DMS53 treated with DMSO at 0.1 percent for 48 hours (cell line): ENCODE measurements at regions not wholly inside any gene's neighbourhood (a gene's known extent, or its start where the extent isn't known, plus 50 kb on each side); places are given as distances from the start of the nearest gene placed in this dataset.
A peak's percentile ranks its signal among the peaks of the same experiment; 100 is the strongest.

Experiments used
- DNase-seq: peaks from one replicate; lab custom pipeline; 2025; ENCODE audit not compliant: unreplicated experiment; lab: John Stamatoyannopoulos, UW

DNA sequence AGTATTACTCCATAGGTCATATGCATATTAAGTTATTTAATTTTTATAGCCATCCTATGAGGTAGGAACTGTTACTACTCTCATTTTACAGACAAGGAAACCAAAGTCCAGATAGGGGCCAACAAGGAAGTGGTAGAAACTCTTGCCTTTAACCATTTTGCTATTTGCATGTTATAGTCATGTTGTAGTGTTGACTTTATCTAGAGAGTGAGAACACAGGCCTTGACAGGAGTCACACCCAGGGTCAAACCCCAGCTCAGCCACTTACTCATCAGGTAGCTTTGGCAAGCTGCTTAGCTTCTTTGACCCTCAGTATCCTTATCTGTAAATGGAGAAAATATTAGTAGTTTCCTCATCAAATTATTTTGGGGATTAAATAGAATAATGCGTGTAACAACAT lies 156.2 kb downstream of the CAND1 start:
- DNase-seq: peak; percentile 18

DNA sequence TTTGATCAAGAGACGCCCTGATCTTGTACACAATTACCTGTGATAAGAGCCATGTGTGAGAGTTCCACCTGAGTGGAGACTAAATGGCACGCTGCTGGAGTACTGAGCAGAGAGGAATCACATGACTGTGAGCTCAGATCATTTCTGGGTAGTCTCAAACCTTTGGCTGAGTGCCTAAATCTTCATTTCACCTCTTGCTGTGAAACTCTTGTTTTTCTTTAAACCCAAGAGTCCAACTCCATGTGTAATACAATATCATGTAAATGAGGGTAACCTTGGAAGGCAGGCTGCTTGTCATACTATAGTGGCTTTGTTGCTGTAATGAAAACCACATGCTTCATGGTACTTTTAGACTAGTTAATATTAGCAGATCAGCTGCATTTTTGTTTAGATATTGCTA lies 156.9 kb downstream of the CAND1 start:
- DNase-seq: peak; percentile 78

DNA sequence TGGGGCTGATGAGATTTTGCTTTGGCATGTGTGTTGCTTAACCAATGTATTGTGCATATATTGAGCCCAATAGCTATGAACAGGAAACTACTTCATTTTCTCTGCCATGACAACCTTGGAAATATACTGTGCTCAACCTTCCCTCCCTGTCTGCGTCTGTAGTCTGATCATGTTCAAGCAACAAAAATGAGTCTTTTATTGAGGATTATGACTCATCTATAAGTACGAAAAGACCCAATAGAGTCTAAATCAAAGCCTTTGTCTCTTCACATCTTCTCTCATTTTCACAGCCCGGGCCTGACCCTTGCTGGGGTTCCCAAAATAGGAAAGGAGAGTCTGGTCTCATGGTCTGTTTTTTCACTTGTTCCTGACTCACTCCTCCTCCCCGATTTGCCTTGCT lies 158.2 kb downstream of the CAND1 start:
- no peak for DNase-seq

DNA sequence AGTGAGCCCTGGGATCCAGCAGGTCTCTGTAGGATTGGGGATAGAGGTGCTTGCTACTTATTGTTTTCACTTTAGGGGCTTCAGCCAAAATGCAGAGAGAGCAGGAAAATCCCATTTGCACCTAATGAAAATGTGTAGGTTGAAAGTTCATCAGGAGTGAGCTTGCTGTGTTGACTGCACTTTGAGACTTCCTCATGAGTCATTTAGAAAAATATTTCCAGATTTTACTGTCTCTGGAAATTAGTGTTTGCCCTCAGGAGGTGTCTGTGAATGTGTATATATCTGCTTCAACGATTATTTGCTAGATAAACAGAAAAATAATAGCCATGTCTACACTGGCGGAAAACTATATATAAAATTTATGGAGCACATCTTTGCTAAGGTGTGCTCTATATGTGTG lies 159.3 kb downstream of the CAND1 start:
- no peak for DNase-seq

DNA sequence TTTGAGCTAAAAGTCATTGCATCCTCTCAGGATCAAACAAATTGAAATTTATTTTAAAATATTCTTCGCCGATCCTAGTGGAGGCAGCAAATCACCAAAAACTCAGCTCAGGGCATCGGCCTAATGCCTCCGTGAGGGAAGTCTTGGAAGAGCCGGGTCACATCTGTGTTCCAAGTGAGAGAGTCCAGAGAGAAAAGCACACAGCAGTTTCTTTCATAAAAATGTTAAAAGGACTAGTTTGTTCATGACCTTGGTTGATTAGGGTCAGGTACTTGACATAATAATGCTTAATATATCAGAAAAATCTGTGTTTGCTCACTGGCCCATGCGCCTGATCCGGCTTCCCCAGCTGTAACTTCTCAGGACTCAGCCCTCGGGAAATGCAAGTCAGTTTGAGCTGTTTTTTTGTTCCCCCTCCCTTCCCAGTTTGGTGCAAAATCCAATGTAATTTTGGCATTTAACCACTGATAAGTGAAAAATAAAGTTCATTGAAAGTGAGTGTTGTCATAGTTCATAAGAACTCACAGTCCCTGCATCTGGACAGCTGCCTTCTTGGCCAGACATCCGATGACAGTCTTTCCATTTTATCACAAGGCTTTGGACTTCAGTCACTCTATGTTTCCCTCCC lies 161.7 kb downstream of the CAND1 start:
- no peak for DNase-seq

DNA sequence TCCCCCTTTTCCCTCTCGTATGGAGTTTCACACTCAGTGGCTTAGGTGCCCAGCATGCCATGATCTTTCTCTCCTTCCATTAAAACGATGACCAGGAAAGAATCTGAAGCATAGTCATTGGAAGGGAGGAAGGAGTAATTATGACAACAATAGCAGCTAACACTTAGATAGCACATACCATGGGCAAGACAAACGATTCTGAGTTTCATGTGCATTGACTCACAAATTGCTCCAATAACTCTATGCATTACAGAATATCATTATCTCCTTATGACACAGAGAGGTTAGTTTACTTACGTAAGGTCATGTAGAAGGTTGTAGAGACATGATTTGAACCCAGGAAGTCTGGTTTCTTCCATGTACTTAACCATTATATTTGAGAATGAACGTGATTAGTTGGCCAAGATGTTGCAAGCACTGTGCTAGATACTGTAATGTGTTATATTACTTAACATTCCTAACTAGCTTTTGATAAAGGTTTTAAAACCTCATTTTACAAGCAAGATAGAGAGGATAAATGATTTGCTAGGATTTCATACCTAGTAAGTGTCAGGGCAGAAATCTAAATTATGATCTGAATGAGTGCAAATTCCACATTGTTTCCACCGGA lies 162.4 kb downstream of the CAND1 start:
- DNase-seq: no peak

DNA sequence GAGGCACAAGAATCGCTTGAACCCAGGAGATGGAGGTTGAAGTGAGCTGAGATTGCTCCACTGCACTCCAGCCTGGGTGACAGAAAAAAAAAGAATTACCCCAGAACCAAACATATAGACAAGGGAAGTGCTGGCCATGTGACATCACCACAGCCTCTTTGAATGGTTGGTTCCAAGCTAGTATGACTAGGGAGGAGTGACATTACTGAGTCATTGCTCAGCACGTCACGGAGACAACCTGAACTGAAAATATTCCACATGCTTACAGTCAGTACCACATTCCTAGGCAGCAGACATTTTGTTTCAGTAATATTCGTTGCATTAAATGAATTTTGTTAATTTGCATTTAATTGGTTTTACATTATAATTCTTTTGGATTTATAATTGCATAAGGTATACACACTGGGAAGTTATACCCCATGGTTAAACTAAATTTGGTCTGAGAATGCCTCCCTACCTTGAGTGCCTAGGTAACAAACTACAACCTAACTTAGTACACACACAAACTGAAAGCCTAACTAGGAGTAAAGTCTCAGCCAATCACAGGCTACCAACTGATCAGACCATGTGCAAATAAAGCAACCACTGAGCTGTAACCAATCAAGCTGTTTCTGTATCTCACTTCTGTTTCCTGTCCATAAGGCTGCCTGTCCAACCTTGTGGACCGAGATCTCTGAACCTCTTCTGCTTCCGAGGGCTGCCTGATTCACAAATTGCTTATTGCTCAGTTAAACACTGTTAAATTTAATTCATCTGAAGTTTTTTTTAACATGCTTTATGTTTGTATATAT lies 164.4 kb downstream of the CAND1 start:
- peak; percentile 26 for DNase-seq

DNA sequence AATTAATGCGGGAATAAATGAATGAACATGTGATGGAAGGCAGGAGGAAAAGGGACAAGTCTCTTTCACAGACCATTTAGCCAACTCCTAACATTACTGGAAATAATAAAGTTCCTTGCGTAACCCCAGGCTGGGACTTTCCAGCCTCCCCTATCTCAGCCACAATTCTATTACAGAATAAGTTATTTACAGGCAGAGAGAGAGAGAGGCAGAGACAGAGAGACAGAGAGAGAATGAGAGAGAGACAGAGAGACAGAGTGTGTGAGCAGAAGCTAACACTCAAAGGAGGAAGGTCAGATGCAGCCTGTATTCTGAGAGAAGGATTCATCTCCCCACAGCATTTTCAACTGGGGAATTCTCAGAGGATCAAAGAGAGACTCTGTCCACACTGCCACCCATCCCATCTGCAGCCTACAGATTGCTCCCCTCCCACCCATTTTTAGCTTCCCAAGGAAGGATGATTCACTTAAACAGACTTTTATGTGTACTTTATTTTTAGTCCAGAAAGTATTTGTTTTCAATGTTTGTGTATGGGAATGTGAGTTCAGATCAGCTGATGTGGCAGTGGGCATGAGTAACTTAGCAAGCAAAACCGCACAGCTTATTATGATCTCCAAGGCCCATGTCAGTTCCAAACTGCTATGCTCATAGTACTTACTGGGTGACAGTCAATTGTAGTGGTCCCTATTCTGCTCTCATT lies 165.7 kb downstream of the CAND1 start:
- DNase-seq: no peak

DNA sequence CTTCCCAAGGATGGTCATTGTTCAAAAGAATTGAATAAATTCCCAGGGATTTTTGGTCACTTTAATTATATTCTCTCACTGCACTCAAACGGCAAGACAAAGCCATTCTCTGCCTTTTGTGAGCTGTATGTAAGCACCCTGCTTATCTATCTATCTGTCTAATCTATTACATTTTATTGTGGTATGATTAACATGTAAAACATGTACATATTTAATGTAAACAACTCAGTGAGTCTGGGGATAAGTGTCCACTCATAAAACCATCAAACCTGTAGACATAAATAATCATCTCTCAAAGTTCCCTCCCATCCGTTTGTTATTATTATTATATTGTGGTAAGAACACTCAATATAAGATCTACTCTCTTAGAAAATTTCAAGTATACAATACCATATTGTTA lies 167.1 kb downstream of the CAND1 start:
- DNase-seq: no peak

DNA sequence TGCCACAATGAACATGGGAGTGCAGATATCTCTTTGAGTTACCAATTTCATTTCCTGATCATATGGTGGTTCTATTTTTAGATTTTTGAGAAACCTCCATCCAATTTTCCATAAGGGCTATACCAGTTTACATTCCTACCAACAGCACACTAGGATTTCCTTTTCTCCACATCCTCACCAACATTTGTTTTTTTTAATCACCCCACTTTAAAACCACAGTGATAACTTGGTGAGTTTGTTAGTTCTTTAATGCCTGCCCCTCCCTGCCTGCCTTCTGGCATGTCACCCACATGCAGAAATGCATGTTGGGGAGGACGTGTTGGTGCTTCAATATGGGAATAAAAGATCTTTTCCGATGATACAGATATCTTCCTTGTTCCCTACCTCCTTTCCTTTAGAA lies 167.9 kb downstream of the CAND1 start:
- no peak for DNase-seq

DNA sequence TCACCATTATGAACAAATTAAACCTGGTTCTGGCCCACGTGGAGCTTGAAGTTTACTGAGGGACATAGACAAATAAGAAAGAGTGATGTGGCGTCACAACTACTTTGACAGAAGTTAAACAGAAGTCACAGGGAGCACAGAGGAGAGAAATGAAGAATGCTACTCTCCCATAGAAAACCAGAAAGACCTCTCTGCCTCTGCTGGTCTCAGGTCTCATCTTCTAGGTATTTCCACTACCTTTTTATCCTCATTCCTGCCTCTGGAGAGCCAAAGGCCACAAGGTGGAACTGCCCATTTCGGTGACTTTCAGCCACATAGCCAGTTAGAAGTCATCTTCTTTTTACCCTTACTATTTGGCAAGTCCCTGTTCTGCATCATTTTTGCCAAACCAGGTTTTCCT lies 170.5 kb downstream of the CAND1 start:
- no peak for DNase-seq

DNA sequence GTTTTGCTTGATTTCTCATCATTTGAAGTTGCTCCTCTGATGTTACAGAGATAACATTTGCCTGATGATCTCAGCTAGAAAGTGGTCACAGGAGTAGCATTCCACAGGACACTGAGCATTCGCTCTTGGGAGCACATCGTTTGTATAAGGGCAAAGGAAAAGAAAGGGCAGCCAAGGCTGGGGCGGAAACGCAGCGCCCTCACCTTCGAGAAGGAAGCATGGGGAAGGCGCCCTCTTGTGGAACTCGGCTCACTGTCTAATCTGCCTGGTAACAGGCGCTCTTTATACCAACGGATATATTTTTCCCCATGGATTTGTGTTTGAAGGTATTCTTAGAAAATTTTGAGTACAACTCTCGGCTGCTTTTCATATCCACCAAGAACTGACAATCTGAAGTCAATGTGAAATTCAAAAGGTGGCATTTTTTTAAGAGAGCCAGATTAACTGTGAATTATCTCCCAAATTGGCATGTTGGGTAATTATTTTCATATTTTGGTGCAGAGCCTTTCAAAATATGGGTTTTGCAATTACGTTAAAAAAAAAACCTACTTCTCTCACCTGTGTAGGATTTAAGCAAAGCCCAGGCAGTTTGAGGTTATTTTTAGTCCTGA lies 172.7 kb downstream of the CAND1 start:
- peak; percentile 91 for DNase-seq

DNA sequence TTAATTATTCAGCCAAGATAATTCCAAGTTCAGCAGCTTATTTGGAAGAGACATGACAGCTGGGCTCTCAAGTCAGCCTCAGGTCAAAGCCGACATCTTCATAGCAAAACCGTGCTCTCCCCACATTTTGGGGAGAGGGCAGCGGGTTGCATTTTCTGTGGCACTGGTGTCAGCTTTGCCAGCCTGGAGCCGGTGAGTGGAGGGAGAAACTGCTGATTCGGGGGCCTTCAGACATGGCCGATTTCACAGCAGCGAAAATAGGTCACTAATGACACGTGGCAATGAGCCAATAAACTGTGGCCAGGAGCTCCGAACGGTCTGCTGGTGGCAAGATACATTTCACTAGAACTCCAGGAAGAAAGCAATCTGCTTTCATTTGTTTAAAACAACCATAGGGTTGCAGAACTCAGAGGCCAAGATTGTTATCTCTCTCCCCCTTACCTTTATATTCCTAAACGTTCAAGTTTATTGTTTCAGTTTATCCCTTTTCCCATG lies 173.2 kb downstream of the CAND1 start:
- DNase-seq: no peak

DNA sequence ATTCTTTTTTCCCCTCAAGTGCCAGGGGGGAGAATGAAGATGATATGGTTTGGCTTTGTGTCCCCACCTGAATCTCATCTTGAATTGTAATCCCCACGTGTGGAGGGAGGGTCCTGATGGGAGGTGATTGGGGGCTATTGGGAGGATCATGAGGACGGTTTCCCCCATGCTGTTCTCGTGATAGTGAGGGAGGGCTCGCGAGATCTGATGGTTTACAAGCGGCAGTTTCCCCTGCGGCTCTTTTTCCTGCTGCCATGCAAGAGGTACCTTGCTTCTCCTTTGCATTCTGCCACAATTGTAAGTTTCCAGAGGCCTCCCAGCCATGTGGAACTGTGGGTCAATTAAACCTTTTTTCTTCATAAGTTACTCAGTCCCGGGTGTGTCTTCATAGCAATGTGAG lies 173.7 kb downstream of the CAND1 start:
- no peak for DNase-seq

DNA sequence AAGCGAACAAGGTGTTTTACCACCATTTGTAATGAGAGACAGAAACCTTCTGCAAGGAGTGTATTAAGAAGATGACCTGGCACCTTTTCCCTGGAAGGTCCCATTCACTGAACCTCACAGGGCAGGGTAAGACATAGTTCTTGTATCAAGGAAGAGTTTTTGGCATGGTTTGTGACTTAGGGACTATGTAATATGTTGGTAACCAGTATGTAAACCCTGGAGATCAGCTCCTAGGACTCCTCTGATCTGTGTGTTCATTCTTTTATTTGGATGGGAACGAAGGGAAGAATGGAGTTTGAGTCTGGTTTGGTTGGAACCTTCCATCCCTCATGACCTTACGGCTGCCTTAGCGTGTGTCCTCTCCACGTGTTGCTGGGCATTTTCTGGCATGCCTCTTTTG lies 175.4 kb downstream of the CAND1 start:
- no peak for DNase-seq

DNA sequence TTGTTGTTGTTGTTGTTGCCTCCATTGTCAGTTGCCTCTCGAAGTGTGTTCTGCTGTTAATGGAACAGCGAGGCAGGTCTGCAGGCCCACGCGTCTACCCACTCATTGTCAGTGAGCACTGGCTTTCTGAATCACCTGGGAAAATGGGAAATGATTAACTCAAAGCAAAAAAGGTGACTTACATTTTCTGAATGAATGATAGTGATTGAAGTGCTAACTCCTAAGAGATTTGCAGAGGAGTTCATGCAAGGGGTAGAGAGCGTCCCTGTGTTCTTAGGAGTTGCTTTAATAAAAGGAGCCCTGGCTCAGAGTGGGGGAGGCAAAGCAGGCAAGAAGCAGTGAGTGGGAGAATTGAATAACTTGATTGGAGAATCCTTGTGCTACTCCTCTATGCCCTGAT lies 177.6 kb downstream of the CAND1 start:
- DNase-seq: no peak

DNA sequence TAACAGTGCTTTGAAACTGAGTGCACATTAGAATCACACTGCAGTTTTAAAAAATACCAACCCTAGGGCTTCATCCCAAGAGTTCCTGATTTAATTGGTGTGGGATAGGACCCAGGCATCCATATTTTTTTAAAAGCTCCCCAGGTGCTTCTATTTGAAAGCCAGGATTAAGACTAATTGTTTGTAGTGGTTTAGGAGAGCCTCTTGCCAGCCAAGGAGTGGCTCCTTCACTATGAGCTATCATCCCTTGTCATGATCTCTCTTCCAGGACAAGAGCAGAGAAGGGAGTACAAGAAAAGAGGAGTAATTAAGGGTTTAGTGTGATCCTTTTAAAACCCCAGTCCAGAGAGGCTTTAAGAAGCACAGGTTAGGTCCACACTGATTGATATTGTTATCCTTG lies 178.0 kb downstream of the CAND1 start:
- no peak for DNase-seq

DNA sequence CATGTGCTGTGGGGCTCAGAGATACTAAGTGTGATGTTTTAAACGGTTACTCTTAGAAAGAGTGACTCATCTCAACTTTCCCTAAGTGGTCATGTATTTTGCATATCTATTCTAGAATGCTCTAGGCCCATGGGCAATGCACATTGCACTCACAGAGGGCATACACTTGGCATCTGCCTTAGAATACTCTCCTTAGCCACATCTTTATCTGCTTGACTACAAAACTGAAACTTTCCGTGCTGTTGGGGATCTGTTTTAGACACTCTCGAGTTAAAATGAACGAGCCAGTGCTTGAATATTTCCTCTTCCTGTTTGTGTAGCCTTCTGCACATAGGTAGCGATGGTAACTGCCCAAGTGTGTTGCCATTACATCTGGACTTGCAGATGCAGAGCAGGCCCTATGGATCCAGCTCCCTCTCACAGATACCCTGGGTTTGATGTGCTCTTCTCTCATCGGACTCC lies 180.5 kb downstream of the CAND1 start:
- DNase-seq: no peak

DNA sequence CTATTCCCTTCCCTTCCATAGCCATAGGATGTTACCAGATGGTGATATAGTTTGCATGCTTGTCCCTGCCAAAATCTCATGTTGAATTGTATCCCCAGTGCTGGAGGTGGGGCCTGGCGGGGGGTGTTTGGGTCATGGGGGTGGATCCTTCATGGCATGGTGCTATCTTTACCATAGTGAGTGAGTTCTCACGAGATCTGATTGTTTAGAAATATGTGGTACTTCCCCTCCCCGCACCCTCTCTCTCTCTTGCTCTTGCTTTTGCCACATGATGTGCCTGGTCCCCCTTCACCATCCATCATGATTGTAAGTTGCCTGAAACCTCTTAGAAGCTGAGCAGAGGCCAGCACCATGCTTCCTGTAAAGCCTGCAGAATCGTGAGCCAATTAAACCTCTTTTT lies 181.3 kb downstream of the CAND1 start:
- DNase-seq: no peak

DNA sequence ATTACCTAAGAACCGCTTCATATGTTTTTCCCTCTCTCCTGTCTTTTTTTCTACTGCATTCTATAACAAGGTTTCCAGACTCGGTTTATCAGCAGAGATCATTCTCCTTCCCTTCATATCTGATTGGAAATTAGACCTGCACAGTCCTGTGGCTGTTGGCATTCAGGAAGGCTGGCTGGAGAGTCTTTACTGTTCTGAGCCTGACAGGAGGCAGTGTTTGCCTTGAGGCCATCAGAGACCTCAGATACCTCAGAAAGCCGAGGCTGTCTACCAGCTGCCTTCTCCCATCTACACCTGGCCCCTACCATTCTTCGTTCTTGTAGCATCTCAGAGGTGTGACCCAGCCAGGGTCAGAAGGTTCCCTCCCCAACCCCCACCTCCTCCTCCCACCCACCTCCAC lies 182.0 kb downstream of the CAND1 start:
- no peak for DNase-seq

DNA sequence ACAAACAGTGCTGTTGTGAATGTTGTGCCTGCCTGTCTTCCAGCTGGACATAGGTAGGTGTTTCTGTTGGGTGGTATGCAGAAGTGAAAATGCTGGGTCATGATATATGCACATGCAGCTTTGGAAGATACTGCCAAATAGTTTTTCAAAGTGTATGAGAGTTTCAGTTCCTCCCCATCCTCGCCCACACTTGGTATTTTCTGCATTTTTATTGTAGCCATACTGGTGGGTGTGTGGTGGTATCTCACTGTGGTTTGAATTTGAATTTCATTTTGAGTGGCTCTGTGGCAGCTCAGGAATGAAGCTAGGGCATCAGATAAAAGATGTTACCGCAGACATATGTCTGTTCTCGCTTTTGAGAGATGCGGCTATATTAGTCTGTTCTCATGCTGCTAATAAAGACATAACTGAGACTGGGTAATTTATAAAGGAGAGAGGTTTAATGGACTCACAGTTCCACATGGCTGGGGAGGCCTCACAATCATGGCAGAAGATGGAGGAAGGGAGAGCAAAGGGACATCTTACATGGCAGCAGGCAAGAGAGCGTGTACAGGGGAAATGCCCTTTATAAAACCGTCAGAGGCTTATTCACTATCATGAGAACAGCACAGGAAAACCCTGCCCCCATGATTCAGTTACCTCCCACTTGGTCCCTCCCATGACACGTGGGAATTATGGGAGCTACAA lies 183.1 kb downstream of the CAND1 start:
- DNase-seq: no peak
